ENCODE measurements at regions not wholly inside any gene's neighbourhood (a gene's known extent, or its start where the extent isn't known, plus 50 kb on each side); places are given as distances from the start of the nearest gene placed in this dataset.

GRCh38 chr2:71965530-71965929, 182.1 kb downstream of the CYP26B1 start:
- Histone ChIP-seq H3K27ac (ENCODE audit: low read length) (no peak overlapping the region), H3K4me2 (ENCODE audit: low read length) (no peak overlapping the region), H2AFZ (ENCODE audit: low read depth, low read length) (no peak overlapping the region), H3F3A (ENCODE audit: insufficient read depth, low read length, poor library complexity, severe bottlenecking) (no peaks in the 10 kb centered on the region), H3K9me3 (ENCODE audit: low read length) (no peaks in the 10 kb centered on the region), H3K27me3 (ENCODE audit: insufficient read depth, low read depth, low read length) (no peaks in the 10 kb centered on the region), H3K4me3 (ENCODE audit: low read length) (no peak overlapping the region), H3K9me2 (ENCODE audit: insufficient read depth, low read length) (no peaks in the 10 kb centered on the region), H3K36me3 (ENCODE audit: insufficient read depth, low read length) (no peaks in the 10 kb centered on the region), H3K79me2 (replicated peaks; ENCODE audit: insufficient read depth, low read length) (no peaks in the 10 kb centered on the region), H4K20me1 (ENCODE audit: insufficient read depth) (no peaks in the 10 kb centered on the region), H3K9ac (ENCODE audit: low read length) (no peak overlapping the region)
- TF ChIP-seq REST (IDR thresholded peaks at IDR 0.05; ENCODE audit: borderline replicate concordance) (no peak), SMC3 (conservative IDR thresholded peaks at IDR 0.05; ENCODE audit: poor library complexity) (no peak), POLR2AphosphoS5 (IDR thresholded peaks at IDR 0.05) (no peak)

- H3K36me3 ChIP-seq (ENCODE audit: insufficient read depth, low read length) = no peaks in the 10 kb centered on the region
- no peaks in the 10 kb centered on the region for H3K79me2 ChIP-seq (replicated peaks; ENCODE audit: insufficient read depth, low read length)
- H4K20me1 ChIP-seq (ENCODE audit: insufficient read depth) = no peaks in the 10 kb centered on the region
- H3K4me2 ChIP-seq (ENCODE audit: low read length) = no peak overlapping the region
- peaks cover 3% of the 10 kb centered on the region for H3K9me3 ChIP-seq (ENCODE audit: low read length)
- no peaks in the 10 kb centered on the region for H3K27me3 ChIP-seq (ENCODE audit: insufficient read depth, low read depth, low read length)
- H3K9me2 ChIP-seq (ENCODE audit: insufficient read depth, low read length) = no peaks in the 10 kb centered on the region
- no peak overlapping the region for H3K4me3 ChIP-seq (ENCODE audit: low read length)
- no peaks in the 10 kb centered on the region for H3F3A ChIP-seq (ENCODE audit: insufficient read depth, low read length, poor library complexity, severe bottlenecking)
- no peak overlapping the region for H3K27ac ChIP-seq (ENCODE audit: low read length)
- TF ChIP-seq CTCF (IDR thresholded peaks at IDR 0.05; ENCODE audit: poor library complexity, severe bottlenecking) = no peak
- no peak for TF ChIP-seq SMC3 (conservative IDR thresholded peaks at IDR 0.05; ENCODE audit: poor library complexity)
- no peak for TF ChIP-seq RAD21 (conservative IDR thresholded peaks at IDR 0.05)
- TF ChIP-seq EP300 (conservative IDR thresholded peaks at IDR 0.05; ENCODE audit: poor library complexity, severe bottlenecking) = no peak
- TF ChIP-seq EZH2 (IDR thresholded peaks at IDR 0.05; ENCODE audit: borderline replicate concordance, insufficient read depth, low read length, poor library complexity, severe bottlenecking) = no peak
- no peak for TF ChIP-seq REST (IDR thresholded peaks at IDR 0.05; ENCODE audit: borderline replicate concordance)
- TF ChIP-seq TAF1 (IDR thresholded peaks at IDR 0.05; ENCODE audit: low read depth) = no peak
- TF ChIP-seq POLR2AphosphoS5 (IDR thresholded peaks at IDR 0.05) = no peak
- TF ChIP-seq MXI1 (conservative IDR thresholded peaks at IDR 0.05; ENCODE audit: poor library complexity, severe bottlenecking) = no peak
- H3K9ac ChIP-seq (ENCODE audit: low read length) = no peak overlapping the region
- no peak overlapping the region for H2AFZ ChIP-seq (ENCODE audit: low read depth, low read length)
These were observed 184.6 kb downstream of the CYP26B1 start for GRCh38 chr2:71962911-71963694.

Measured in neural cell (in vitro differentiated cells).